Right atrium auricular region (tissue), 2 donors: ENCODE measurements at regions not wholly inside any gene's neighbourhood (a gene's known extent, or its start where the extent isn't known, plus 50 kb on each side); places are given as distances from the start of the nearest gene placed in this dataset.

ENCODE experiments used
- DNase-seq: peaks from one replicate; pipeline ENCODE4 v3.0.0-alpha.2; 2019; ENCODE audit warnings: low spot score
- H3K27ac ChIP-seq, 2 donors: fragments of 200-600 bp; sonication (generic); 1 replicate in 1 of 2; 2 replicates in 1 of 2; pipeline ENCODE4 v1.5.1; 2016 to 2019
- H3K27me3 ChIP-seq, 2 donors: fragments of 200-600 bp; sonication (generic); one replicate each; pipeline versions ENCODE4 v1.5.1 to v1.6.0; 2017 to 2019
- H3K36me3 ChIP-seq: fragments of 200-600 bp; sonication (generic); one replicate; pipeline ENCODE4 v1.5.1; 2016
- H3K4me1 ChIP-seq, 2 donors: fragments of 200-600 bp; sonication (generic); one replicate each; pipeline versions ENCODE4 v1.5.1 to v1.6.0; 2017 to 2019
- H3K4me3 ChIP-seq, 2 donors: fragments of 200-600 bp; sonication (generic); 1 replicate in 1 of 2; 2 replicates in 1 of 2; pipeline ENCODE4 v1.5.1; 2017 to 2019; ENCODE audit warnings: mild to moderate bottlenecking in 1 of 2, moderate library complexity in 1 of 2
- H3K9me3 ChIP-seq, 2 donors: fragments of 200-600 bp; sonication (generic); one replicate each; pipeline ENCODE4 v1.5.1; 2019
- CTCF ChIP-seq, 2 donors: fragments of 200-600 bp; sonication (generic); IDR thresholded peaks; one replicate each; pipeline ENCODE4 v1.5.1; 2019; ENCODE audit warnings: antibody characterized with exemption in 2 of 2

GRCh38 chr18:77676910-77677309, 427.3 kb downstream of the GALR1 start:
- no peak for TF ChIP-seq CTCF (IDR thresholded peaks at IDR 0.05)
- H3K27me3 ChIP-seq, result no peaks in the 10 kb centered on the region
- H3K4me3 ChIP-seq, result no peak overlapping the region
- no peaks in the 10 kb centered on the region for H3K9me3 ChIP-seq
- H3K36me3 ChIP-seq, result no peaks in the 10 kb centered on the region
- no peak overlapping the region for H3K27ac ChIP-seq
- no peaks in the 10 kb centered on the region for H3K4me1 ChIP-seq
- no peak for DNase-seq

GRCh38 chr18:77677536-77677935, 427.9 kb downstream of the GALR1 start:
- Histone ChIP-seq H3K9me3 (no peaks in the 10 kb centered on the region), H3K4me3 (no peak overlapping the region), H3K27ac (no peak overlapping the region), H3K4me1 (no peaks in the 10 kb centered on the region), H3K27me3 (no peaks in the 10 kb centered on the region), H3K36me3 (no peaks in the 10 kb centered on the region)
- no peak for DNase-seq
- TF ChIP-seq CTCF (IDR thresholded peaks at IDR 0.05), result no peak

GRCh38 chr18:77679869-77680268, 430.2 kb downstream of the GALR1 start:
- no peak for DNase-seq

DNA sequence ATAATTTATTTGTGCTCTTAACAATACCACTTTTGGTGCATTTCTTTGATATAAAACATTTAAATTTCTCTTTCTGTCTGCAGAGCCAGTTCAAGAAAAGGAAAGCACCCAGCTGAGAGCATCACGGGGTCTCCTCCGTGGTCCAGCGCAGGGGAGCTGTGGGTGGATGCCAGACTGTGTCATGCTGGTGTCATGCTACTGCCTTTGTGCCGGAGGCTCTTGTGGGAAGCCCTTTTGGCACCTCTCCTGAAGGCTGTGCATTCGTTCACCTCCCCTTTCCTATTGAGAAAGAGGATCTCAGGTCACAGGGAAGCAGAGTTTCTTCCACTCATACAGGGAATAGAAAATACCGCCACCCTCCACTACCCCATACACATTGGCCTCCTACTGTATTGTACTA, 450.4 kb downstream of the GALR1 start:
- Histone ChIP-seq H3K36me3 (no peaks in the 10 kb centered on the region), H3K4me3 (no peak overlapping the region), H3K4me1 (no peaks in the 10 kb centered on the region), H3K27ac (no peak overlapping the region), H3K27me3 (no peaks in the 10 kb centered on the region), H3K9me3 (no peaks in the 10 kb centered on the region)
- DNase-seq, result no peak
- TF ChIP-seq CTCF (IDR thresholded peaks at IDR 0.05), result no peak

More at GRCh38 chr18:77679869-77680268, 430.2 kb downstream of the GALR1 start:
- Histone ChIP-seq H3K9me3 (no peaks in the 10 kb centered on the region), H3K36me3 (no peaks in the 10 kb centered on the region), H3K27ac (no peak overlapping the region), H3K4me3 (no peak overlapping the region), H3K4me1 (no peaks in the 10 kb centered on the region), H3K27me3 (no peaks in the 10 kb centered on the region)
- no peak for TF ChIP-seq CTCF (IDR thresholded peaks at IDR 0.05)

DNA sequence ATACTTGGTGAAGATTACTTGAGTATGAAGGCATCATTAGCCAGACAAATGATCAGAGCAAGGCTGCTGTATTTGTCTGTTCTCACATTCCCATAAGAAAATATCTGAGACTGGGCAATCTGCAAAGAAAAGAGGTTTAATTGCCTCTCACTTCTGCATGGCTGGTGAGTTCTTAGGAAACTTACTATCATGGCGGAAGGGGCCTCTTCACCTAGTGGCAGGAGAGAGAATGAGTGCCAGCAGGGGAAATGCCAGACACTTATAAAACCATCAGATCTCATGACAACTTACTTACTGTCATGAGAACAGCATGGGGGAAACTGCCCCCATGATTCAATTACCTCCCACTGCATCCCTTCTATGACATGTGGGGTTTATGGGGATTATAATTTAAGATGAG, 452.3 kb downstream of the GALR1 start:
- no peak for TF ChIP-seq CTCF (IDR thresholded peaks at IDR 0.05)
- DNase-seq, result no peak
- H3K36me3 ChIP-seq, result no peaks in the 10 kb centered on the region
- no peak overlapping the region for H3K4me3 ChIP-seq
- no peaks in the 10 kb centered on the region for H3K4me1 ChIP-seq
- H3K27me3 ChIP-seq, result no peaks in the 10 kb centered on the region
- no peak overlapping the region for H3K27ac ChIP-seq
- no peaks in the 10 kb centered on the region for H3K9me3 ChIP-seq

- no peaks in the 10 kb centered on the region for H3K9me3 ChIP-seq
- H3K27ac ChIP-seq, result no peak overlapping the region
- DNase-seq, result no peak
- no peak overlapping the region for H3K4me3 ChIP-seq
- H3K4me1 ChIP-seq, result no peaks in the 10 kb centered on the region
- TF ChIP-seq CTCF (IDR thresholded peaks at IDR 0.05), result peak in 1 of 2 donors; percentile 39
- H3K36me3 ChIP-seq, result no peaks in the 10 kb centered on the region
- no peaks in the 10 kb centered on the region for H3K27me3 ChIP-seq
Observed at GRCh38 chr18:77702686-77703085, 453.0 kb downstream of the GALR1 start.
